ENCODE measurements at regions not wholly inside any gene's neighbourhood (a gene's known extent, or its start where the extent isn't known, plus 50 kb on each side); places are given as distances from the start of the nearest gene placed in this dataset.

DNA sequence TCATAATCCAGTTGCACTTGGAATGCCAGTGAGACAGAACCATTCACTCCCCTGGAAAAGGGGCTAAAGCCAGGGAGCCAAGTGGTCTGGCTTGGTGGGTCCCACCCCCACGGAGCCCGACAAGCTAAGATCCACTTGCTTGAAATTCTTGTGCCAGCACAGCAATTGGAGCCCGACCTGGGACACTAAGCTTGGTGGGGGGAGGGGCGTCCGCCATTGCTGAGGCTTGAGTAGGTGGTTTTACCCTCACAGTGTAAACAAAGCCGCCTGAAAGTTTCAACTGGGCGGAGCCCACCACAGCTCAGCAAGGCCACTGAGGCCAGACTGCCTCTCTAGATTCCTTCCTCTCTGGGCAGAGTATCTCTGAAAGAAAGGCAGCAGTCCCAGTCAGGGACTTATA, 200.7 kb upstream of the NPSR1 start:
- Histone ChIP-seq H3K9me1 (ENCODE audit: control insufficient read depth, insufficient read depth, low read length) (no peaks in the 10 kb centered on the region), H2AFZ (ENCODE audit: low read depth, low read length) (no peak overlapping the region), H4K20me1 (replicated peaks; ENCODE audit: control insufficient read depth, insufficient read depth, low read length) (no peaks in the 10 kb centered on the region), H3K4me2 (ENCODE audit: insufficient read depth, low read length) (no peak overlapping the region), H3K79me2 (ENCODE audit: control insufficient read depth, insufficient read depth, low read length) (no peaks in the 10 kb centered on the region), H3K9ac (ENCODE audit: insufficient read depth in 1 of 2, low read depth in 2 of 2, low read length in 2 of 2) (no peak overlapping the region), H3K4me1 (replicated peaks in 1 of 2; ENCODE audit: control insufficient read depth in 2 of 2, insufficient read depth in 2 of 2, low read length in 2 of 2) (no peaks in the 10 kb centered on the region), H3K27ac (ENCODE audit: extremely low read depth, low read depth, low read length) (no peak overlapping the region), H3K27me3 (ENCODE audit: control insufficient read depth in 2 of 2, insufficient read depth in 2 of 2, low read length in 2 of 2) (no peaks in the 10 kb centered on the region), H3K9me3 (replicated peaks; ENCODE audit: control insufficient read depth, insufficient read depth, low read depth, low read length) (no peaks in the 10 kb centered on the region), H3K4me3 (no peak overlapping the region), H3K36me3 (ENCODE audit: control insufficient read depth, insufficient read depth, low read length) (no peaks in the 10 kb centered on the region)
- in situ Hi-C loops (cut with MboI): no loop called here
- no TSS peak for BruUV-seq (replicated peaks)
- no peak for ATAC-seq
- no peak for FAIRE-seq
- WGBS (ENCODE audit: insufficient coverage, low coverage, missing lambda C conversion rate): 0% methylated on average over 7 of the region's 7 CpGs
- POLR2A ChIA-PET: no interaction called here
- DNase-seq (ENCODE audit: extremely low read depth in 1 of 4, low spot score in 3 of 4): no peak
- intact Hi-C loops (cut with micrococcal nuclease): no loop called here
- CTCF ChIA-PET (ENCODE audit: low intra/inter-chr PET ratio): no interaction called here
- no peak for TF ChIP-seq ELF2 (CRISPR knock-in tag; IDR thresholded peaks at IDR 0.05)
- no peak for TF ChIP-seq NFIC (IDR thresholded peaks at IDR 0.05)
- no peak for TF ChIP-seq ZNF384 (IDR thresholded peaks at IDR 0.05; ENCODE audit: low read depth, low read length)
- TF ChIP-seq MXI1 (IDR thresholded peaks at IDR 0.05; ENCODE audit: low read depth, low read length): no peak
- TF ChIP-seq, protein P1, sequence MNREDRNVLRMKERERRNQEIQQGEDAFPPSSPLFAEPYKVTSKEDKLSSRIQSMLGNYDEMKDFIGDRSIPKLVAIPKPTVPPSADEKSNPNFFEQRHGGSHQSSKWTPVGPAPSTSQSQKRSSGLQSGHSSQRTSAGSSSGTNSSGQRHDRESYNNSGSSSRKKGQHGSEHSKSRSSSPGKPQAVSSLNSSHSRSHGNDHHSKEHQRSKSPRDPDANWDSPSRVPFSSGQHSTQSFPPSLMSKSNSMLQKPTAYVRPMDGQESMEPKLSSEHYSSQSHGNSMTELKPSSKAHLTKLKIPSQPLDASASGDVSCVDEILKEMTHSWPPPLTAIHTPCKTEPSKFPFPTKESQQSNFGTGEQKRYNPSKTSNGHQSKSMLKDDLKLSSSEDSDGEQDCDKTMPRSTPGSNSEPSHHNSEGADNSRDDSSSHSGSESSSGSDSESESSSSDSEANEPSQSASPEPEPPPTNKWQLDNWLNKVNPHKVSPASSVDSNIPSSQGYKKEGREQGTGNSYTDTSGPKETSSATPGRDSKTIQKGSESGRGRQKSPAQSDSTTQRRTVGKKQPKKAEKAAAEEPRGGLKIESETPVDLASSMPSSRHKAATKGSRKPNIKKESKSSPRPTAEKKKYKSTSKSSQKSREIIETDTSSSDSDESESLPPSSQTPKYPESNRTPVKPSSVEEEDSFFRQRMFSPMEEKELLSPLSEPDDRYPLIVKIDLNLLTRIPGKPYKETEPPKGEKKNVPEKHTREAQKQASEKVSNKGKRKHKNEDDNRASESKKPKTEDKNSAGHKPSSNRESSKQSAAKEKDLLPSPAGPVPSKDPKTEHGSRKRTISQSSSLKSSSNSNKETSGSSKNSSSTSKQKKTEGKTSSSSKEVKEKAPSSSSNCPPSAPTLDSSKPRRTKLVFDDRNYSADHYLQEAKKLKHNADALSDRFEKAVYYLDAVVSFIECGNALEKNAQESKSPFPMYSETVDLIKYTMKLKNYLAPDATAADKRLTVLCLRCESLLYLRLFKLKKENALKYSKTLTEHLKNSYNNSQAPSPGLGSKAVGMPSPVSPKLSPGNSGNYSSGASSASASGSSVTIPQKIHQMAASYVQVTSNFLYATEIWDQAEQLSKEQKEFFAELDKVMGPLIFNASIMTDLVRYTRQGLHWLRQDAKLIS (CRISPR knock-in tag; IDR thresholded peaks at IDR 0.05): no peak
- no peak for TF ChIP-seq ZNF445 (CRISPR knock-in tag; IDR thresholded peaks at IDR 0.05; ENCODE audit: low read depth)
- TF ChIP-seq COPS2 (conservative IDR thresholded peaks at IDR 0.05): no peak
- TF ChIP-seq PHB (CRISPR knock-in tag; IDR thresholded peaks at IDR 0.05): no peak
- TF ChIP-seq, protein P2, sequence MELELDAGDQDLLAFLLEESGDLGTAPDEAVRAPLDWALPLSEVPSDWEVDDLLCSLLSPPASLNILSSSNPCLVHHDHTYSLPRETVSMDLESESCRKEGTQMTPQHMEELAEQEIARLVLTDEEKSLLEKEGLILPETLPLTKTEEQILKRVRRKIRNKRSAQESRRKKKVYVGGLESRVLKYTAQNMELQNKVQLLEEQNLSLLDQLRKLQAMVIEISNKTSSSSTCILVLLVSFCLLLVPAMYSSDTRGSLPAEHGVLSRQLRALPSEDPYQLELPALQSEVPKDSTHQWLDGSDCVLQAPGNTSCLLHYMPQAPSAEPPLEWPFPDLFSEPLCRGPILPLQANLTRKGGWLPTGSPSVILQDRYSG (tag; conservative IDR thresholded peaks at IDR 0.05; ENCODE audit: low read depth): no peak
- TF ChIP-seq, protein P3, sequence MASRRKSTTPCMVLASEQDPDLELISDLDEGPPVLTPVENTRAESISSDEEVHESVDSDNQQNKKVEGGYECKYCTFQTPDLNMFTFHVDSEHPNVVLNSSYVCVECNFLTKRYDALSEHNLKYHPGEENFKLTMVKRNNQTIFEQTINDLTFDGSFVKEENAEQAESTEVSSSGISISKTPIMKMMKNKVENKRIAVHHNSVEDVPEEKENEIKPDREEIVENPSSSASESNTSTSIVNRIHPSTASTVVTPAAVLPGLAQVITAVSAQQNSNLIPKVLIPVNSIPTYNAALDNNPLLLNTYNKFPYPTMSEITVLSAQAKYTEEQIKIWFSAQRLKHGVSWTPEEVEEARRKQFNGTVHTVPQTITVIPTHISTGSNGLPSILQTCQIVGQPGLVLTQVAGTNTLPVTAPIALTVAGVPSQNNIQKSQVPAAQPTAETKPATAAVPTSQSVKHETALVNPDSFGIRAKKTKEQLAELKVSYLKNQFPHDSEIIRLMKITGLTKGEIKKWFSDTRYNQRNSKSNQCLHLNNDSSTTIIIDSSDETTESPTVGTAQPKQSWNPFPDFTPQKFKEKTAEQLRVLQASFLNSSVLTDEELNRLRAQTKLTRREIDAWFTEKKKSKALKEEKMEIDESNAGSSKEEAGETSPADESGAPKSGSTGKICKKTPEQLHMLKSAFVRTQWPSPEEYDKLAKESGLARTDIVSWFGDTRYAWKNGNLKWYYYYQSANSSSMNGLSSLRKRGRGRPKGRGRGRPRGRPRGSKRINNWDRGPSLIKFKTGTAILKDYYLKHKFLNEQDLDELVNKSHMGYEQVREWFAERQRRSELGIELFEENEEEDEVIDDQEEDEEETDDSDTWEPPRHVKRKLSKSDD (conservative IDR thresholded peaks at IDR 0.05; ENCODE audit: low read length): no peak
- TF ChIP-seq, protein P4, sequence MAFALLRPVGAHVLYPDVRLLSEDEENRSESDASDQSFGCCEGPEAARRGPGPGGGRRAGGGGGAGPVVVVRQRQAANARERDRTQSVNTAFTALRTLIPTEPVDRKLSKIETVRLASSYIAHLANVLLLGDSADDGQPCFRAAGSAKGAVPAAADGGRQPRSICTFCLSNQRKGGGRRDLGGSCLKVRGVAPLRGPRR (CRISPR knock-in tag; IDR thresholded peaks at IDR 0.05): no peak
- TF ChIP-seq KDM1A (IDR thresholded peaks at IDR 0.05): no peak
- TF ChIP-seq, protein P5, sequence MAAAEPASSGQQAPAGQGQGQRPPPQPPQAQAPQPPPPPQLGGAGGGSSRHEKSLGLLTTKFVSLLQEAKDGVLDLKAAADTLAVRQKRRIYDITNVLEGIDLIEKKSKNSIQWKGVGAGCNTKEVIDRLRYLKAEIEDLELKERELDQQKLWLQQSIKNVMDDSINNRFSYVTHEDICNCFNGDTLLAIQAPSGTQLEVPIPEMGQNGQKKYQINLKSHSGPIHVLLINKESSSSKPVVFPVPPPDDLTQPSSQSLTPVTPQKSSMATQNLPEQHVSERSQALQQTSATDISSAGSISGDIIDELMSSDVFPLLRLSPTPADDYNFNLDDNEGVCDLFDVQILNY (CRISPR knock-in tag; IDR thresholded peaks at IDR 0.05): no peak
- no peak for TF ChIP-seq HNRNPLL (IDR thresholded peaks at IDR 0.05; ENCODE audit: low read depth, low read length, poor library complexity, severe bottlenecking)
- no peak for TF ChIP-seq SIN3B (IDR thresholded peaks at IDR 0.05; ENCODE audit: low read depth)
- TF ChIP-seq ZNF431 (CRISPR knock-in tag; IDR thresholded peaks at IDR 0.05): no peak
- no peak for TF ChIP-seq NR2F6 (CRISPR knock-in tag; IDR thresholded peaks at IDR 0.05)
